Right lobe of liver (tissue), 4 donors: ENCODE measurements at regions not wholly inside any gene's neighbourhood (a gene's known extent, or its start where the extent isn't known, plus 50 kb on each side); places are given as distances from the start of the nearest gene placed in this dataset.

Experiments
- POLR2A ChIP-seq: fragments of 450-650 bp; IDR thresholded peaks from one replicate; pipeline ENCODE4 v1.6.1; 2017; ENCODE audit warnings: antibody characterized with exemption, mild to moderate bottlenecking
- TF ChIP-seq, protein P1 (sequence below), 4 donors: fragments of 200-600 bp in 3 of 4; fragments of 450-650 bp in 1 of 4; IDR thresholded peaks; one replicate each; pipeline versions ENCODE4 v1.5.1 to v1.8.0; 2016 to 2022; ENCODE audit warnings: antibody characterized with exemption in 4 of 4, mild to moderate bottlenecking in 2 of 4
- donor health status: DM: no; HTN: no; CAD: no.
- donor health status: DM: no; HTN: no; CAD: no.
- donor health status: DM: no; HTN: yes; CAD: no.

DNA sequence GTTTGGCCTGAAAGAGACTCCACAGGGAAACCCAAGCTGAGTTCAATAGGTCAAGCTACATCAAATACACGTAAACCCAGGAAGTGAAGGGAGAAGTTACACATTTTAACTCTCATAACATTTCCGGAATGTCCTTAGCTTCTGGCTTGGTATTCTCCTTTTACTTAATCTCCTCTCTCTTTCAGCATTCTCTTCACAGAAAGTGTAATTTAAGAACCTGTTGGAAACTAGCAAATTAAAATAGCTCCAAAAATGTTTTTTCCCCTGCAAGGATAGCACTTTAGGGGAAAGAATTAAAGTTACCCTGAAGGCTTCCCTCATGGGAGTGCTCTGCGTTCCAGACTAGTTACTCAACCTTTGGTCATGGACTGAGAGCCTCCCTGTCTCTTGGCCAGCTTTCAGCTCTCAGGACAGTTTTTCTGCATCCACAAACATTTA, 292.7 kb upstream of the TARS1 start:
- no peak for TF ChIP-seq POLR2A
- TF ChIP-seq, protein P1, sequence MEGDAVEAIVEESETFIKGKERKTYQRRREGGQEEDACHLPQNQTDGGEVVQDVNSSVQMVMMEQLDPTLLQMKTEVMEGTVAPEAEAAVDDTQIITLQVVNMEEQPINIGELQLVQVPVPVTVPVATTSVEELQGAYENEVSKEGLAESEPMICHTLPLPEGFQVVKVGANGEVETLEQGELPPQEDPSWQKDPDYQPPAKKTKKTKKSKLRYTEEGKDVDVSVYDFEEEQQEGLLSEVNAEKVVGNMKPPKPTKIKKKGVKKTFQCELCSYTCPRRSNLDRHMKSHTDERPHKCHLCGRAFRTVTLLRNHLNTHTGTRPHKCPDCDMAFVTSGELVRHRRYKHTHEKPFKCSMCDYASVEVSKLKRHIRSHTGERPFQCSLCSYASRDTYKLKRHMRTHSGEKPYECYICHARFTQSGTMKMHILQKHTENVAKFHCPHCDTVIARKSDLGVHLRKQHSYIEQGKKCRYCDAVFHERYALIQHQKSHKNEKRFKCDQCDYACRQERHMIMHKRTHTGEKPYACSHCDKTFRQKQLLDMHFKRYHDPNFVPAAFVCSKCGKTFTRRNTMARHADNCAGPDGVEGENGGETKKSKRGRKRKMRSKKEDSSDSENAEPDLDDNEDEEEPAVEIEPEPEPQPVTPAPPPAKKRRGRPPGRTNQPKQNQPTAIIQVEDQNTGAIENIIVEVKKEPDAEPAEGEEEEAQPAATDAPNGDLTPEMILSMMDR (IDR thresholded peaks at IDR 0.05) = no peak
